Parathyroid adenoma (tissue), 2 donors: ENCODE measurements at regions not wholly inside any gene's neighbourhood (a gene's known extent, or its start where the extent isn't known, plus 50 kb on each side); places are given as distances from the start of the nearest gene placed in this dataset.
"Not testable (repeated sequence)": the region's sequence is repeated elsewhere in the genome, so short reads cannot be mapped to it uniquely, and the experiment has no call there.

Source experiments
- H2AFZ ChIP-seq: fragments of 300-600 bp; sonication (generic); one replicate; pipeline ENCODE4 v1.7.0; 2017; ENCODE audit warnings: antibody characterized with exemption, mild to moderate bottlenecking
- H3K27ac ChIP-seq: fragments of 300-600 bp; sonication (generic); one replicate; pipeline ENCODE4 v1.7.0; 2017
- H3K27me3 ChIP-seq: fragments of 300-600 bp; sonication (generic); one replicate; pipeline ENCODE4 v1.7.0; 2017; ENCODE audit warnings: low read length; ENCODE audit not compliant: control insufficient read depth, insufficient read depth
- H3K36me3 ChIP-seq: fragments of 300-600 bp; sonication (generic); one replicate; pipeline ENCODE4 v1.7.0; 2017; ENCODE audit warnings: low read length; ENCODE audit not compliant: control insufficient read depth, insufficient read depth
- H3K4me1 ChIP-seq: fragments of 300-600 bp; sonication (generic); one replicate; pipeline ENCODE4 v1.7.0; 2017; ENCODE audit warnings: control low read depth
- H3K4me2 ChIP-seq: fragments of 300-600 bp; sonication (generic); one replicate; pipeline ENCODE4 v1.7.0; 2017; ENCODE audit warnings: low read length
- H3K4me3 ChIP-seq: fragments of 300-600 bp; sonication (generic); one replicate; pipeline ENCODE4 v1.7.0; 2017; ENCODE audit warnings: low read depth, low read length
- H3K79me2 ChIP-seq: fragments of 300-600 bp; sonication (generic); one replicate; pipeline ENCODE4 v1.7.0; 2017; ENCODE audit warnings: control low read depth
- H3K9ac ChIP-seq: fragments of 300-600 bp; sonication (generic); one replicate; pipeline ENCODE4 v1.7.0; 2017; ENCODE audit warnings: mild to moderate bottlenecking
- H3K9me3 ChIP-seq: fragments of 300-600 bp; sonication (generic); one replicate; pipeline ENCODE4 v1.7.0; 2017; ENCODE audit warnings: low read length; ENCODE audit not compliant: control insufficient read depth
- TF ChIP-seq, protein P1 (sequence below): fragments of 300-600 bp; sonication (generic); IDR thresholded peaks from one replicate; pipeline ENCODE4 v1.7.0; 2017; ENCODE audit warnings: antibody characterized with exemption, mild to moderate bottlenecking
- donor health status: primary hyperparathyroidism.

DNA sequence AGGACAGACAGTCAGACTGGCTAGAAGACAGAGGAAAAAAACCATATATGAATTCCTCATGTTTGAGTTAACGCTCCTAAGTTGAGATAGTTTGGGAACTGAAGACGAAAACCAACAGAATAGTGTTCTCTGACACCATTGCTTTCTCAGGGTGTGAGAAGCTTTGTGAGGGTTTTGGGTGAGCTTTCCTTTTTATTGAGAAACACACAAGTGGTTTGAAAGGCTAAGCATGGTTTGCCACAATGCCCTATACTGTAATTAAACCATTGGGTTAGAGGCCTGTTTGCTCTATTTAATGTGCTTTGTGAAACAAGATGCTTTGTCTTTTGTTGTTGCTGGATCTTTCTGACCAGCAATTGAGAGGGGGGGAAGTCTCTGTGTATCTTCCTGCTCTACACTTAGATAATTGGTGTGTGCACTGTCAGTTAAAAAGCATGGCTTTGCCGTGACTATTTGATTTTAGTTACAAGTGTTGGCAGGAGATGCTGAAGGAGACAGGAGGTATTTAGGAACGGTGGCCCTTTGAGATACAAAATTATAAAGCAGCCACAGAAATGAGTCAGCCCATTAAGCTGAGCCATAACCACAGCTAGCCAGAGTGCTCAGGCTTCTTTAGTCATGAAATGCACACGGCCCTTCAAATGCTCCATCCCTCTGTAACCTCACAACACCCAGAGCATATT lies 273.0 kb upstream of the PREP start:
- Histone ChIP-seq H3K9me3 (no peaks in the 10 kb centered on the region), H3K27me3 (no peaks in the 10 kb centered on the region), H3K4me3 (no peak overlapping the region), H3K9ac (no peak overlapping the region), H3K4me2 (no peak overlapping the region), H3K27ac (no peak overlapping the region), H3K36me3 (no peaks in the 10 kb centered on the region), H2AFZ (no peak overlapping the region), H3K4me1 (no peaks in the 10 kb centered on the region), H3K79me2 (no peaks in the 10 kb centered on the region)
- TF ChIP-seq, protein P1, sequence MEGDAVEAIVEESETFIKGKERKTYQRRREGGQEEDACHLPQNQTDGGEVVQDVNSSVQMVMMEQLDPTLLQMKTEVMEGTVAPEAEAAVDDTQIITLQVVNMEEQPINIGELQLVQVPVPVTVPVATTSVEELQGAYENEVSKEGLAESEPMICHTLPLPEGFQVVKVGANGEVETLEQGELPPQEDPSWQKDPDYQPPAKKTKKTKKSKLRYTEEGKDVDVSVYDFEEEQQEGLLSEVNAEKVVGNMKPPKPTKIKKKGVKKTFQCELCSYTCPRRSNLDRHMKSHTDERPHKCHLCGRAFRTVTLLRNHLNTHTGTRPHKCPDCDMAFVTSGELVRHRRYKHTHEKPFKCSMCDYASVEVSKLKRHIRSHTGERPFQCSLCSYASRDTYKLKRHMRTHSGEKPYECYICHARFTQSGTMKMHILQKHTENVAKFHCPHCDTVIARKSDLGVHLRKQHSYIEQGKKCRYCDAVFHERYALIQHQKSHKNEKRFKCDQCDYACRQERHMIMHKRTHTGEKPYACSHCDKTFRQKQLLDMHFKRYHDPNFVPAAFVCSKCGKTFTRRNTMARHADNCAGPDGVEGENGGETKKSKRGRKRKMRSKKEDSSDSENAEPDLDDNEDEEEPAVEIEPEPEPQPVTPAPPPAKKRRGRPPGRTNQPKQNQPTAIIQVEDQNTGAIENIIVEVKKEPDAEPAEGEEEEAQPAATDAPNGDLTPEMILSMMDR, result no peak

GRCh38 chr6:105672856-105673538 lies 270.1 kb upstream of the PREP start:
- not testable (repeated sequence) for H3K9ac ChIP-seq, H3K36me3 ChIP-seq, H3K4me3 ChIP-seq, H3K4me2 ChIP-seq, H3K79me2 ChIP-seq, H3K9me3 ChIP-seq, H3K27me3 ChIP-seq, H3K4me1 ChIP-seq, H3K27ac ChIP-seq, H2AFZ ChIP-seq

- no peak overlapping the region for H3K4me2 ChIP-seq
- TF ChIP-seq, protein P1, result no peak
- H3K27me3 ChIP-seq, result no peaks in the 10 kb centered on the region
- no peaks in the 10 kb centered on the region for H3K4me1 ChIP-seq
- no peak overlapping the region for H2AFZ ChIP-seq
- no peaks in the 10 kb centered on the region for H3K9me3 ChIP-seq
- H3K79me2 ChIP-seq, result no peaks in the 10 kb centered on the region
- H3K4me3 ChIP-seq, result no peak overlapping the region
- H3K9ac ChIP-seq, result no peak overlapping the region
- H3K27ac ChIP-seq, result no peak overlapping the region
- no peaks in the 10 kb centered on the region for H3K36me3 ChIP-seq
Measured at GRCh38 chr6:105669232-105669631, 266.4 kb upstream of the PREP start.

DNA sequence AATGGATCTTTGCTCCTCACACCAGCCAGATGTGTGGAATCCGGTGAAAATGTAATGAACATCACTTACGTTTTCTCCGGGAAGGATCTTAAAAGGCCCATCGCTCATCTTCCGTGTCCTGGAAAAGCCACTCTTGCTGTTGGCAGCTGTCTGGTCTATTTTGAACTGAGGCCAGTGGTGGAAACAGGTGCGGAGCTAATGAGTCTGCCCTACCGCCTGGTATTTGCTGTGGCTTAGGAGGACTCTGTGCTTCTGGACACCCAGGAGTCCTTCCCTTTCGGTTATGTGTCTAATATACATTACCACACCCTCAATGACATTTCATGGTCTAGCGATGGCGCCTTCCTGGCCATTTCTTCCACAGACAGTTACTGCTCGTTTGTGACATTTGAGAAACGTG lies 264.2 kb upstream of the PREP start:
- TF ChIP-seq, protein P1, result no peak
- H3K36me3 ChIP-seq, result no peaks in the 10 kb centered on the region
- no peak overlapping the region for H3K27ac ChIP-seq
- H3K4me3 ChIP-seq, result no peak overlapping the region
- no peaks in the 10 kb centered on the region for H3K9me3 ChIP-seq
- H3K79me2 ChIP-seq, result no peaks in the 10 kb centered on the region
- H3K27me3 ChIP-seq, result no peaks in the 10 kb centered on the region
- H3K4me1 ChIP-seq, result no peaks in the 10 kb centered on the region
- H3K9ac ChIP-seq, result no peak overlapping the region
- H2AFZ ChIP-seq, result no peak overlapping the region
- no peak overlapping the region for H3K4me2 ChIP-seq

DNA sequence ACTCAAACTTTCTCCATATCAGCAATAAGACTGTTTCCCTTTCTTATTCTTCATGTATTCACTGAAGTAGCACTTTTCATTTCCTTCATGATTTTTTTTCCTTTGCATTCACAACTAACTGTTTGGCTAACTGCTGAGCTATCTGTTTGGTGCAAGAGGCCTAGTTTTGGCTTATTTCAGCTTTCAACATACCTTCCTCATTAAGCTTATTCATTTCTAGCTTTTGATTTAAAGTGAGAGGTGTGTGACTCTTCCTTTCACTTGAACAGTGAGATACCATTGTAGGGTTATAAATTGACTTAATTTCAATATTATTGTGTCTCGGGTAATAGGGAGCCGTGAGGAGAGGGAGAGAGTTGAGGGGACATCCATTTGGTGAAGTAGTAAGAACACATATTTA lies 262.0 kb upstream of the PREP start:
- Histone ChIP-seq H3K9ac (no peak overlapping the region), H3K27me3 (no peaks in the 10 kb centered on the region), H3K79me2 (no peaks in the 10 kb centered on the region), H3K27ac (no peak overlapping the region), H2AFZ (no peak overlapping the region), H3K4me1 (no peaks in the 10 kb centered on the region), H3K36me3 (no peaks in the 10 kb centered on the region), H3K4me3 (no peak overlapping the region), H3K9me3 (no peaks in the 10 kb centered on the region), H3K4me2 (no peak overlapping the region)
- TF ChIP-seq, protein P1, result no peak
